Smooth muscle cell (in vitro differentiated cells): ENCODE measurements at regions not wholly inside any gene's neighbourhood (a gene's known extent, or its start where the extent isn't known, plus 50 kb on each side); places are given as distances from the start of the nearest gene placed in this dataset.
A peak's percentile ranks its signal among the peaks of the same experiment; 100 is the strongest.

Source experiments
- DNase-seq: peaks from one replicate; lab custom pipeline; 2025; ENCODE audit not compliant: unreplicated experiment; lab: John Stamatoyannopoulos, UW
- H2AFZ ChIP-seq: fragments of 200-600 bp; sonication (generic); 2 replicates; pipeline ENCODE4 v1.6.0; 2016; ENCODE audit warnings: antibody characterized with exemption, low read depth, mild to moderate bottlenecking
- H3F3A ChIP-seq: fragments of 200-600 bp; sonication (generic); 2 replicates; pipeline ENCODE4 v1.6.0; 2017; ENCODE audit warnings: antibody characterized with exemption, low read depth
- H3K27ac ChIP-seq: fragments of 200-600 bp; sonication (generic); 2 replicates; pipeline ENCODE4 v1.5.1; 2016; ENCODE audit warnings: low read depth, mild to moderate bottlenecking
- H3K27me3 ChIP-seq: fragments of 200-600 bp; sonication (generic); 2 replicates; pipeline ENCODE4 v1.6.1; 2016; ENCODE audit warnings: low read depth, mild to moderate bottlenecking
- H3K36me3 ChIP-seq: fragments of 200-600 bp; sonication (generic); 2 replicates; pipeline ENCODE4 v1.5.1; 2016; ENCODE audit warnings: low read depth
- H3K4me1 ChIP-seq: fragments of 200-600 bp; sonication (generic); 2 replicates; pipeline ENCODE4 v1.5.1; 2016; ENCODE audit warnings: low read depth
- H3K4me2 ChIP-seq: fragments of 200-600 bp; sonication (generic); 2 replicates; pipeline ENCODE4 v1.6.0; 2016; ENCODE audit warnings: mild to moderate bottlenecking
- H3K4me3 ChIP-seq: fragments of 200-600 bp; sonication (generic); 2 replicates; pipeline ENCODE4 v1.5.1; 2016; ENCODE audit warnings: mild to moderate bottlenecking
- H3K79me2 ChIP-seq: fragments of 200-600 bp; sonication (generic); 2 replicates; pipeline ENCODE4 v1.6.0; 2016; ENCODE audit warnings: low read depth, mild to moderate bottlenecking
- H3K9ac ChIP-seq: fragments of 200-600 bp; sonication (generic); 2 replicates; pipeline ENCODE4 v1.6.0; 2016; ENCODE audit warnings: low read depth
- H3K9me3 ChIP-seq: fragments of 200-600 bp; sonication (generic); replicated peaks from 2 replicates; pipeline ENCODE4 v1.5.1; 2016; ENCODE audit warnings: low read depth
- H4K20me1 ChIP-seq: fragments of 200-600 bp; sonication (generic); 2 replicates; pipeline ENCODE4 v1.6.0; 2016; ENCODE audit warnings: low read depth
- WGBS: methylation state at CpG from one replicate; pipeline ENCODE4 v1.1.7; 2016; ENCODE audit warnings: low lambda C conversion rate; 5-methylcytosine and 5-hydroxymethylcytosine counted together
- TF ChIP-seq, protein P1 (sequence below): fragments of 200-600 bp; sonication (generic); IDR thresholded peaks from 2 replicates; pipeline ENCODE4 v1.5.1; 2017; ENCODE audit warnings: borderline replicate concordance, mild to moderate bottlenecking, antibody characterized with exemption; ENCODE audit not compliant: insufficient read depth, poor library complexity, severe bottlenecking

DNA sequence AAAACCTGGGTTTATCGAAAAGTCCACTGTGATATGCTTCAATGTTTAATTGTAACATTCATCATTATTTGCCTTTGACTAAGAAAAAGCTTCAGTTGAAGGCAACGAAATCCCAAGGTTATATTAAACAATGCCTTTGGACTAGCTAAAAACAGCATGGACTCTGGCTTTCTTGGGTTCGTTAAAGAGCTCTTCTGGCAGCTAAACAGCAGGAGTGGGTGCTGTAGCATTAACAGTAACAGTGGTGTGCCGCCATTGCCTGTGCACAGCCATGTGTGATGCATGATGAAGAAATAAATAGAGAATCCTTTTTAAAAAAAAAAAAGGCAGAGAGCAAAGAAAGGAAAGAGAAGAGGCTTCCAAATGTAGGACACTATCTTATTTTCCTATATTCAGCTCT lies 406.6 kb upstream of the FAT3 start:
- Histone ChIP-seq H3K9me3 (no peaks in the 10 kb centered on the region), H2AFZ (no peak overlapping the region), H3F3A (no peaks in the 10 kb centered on the region), H3K36me3 (no peaks in the 10 kb centered on the region), H3K4me1 (peaks cover 8% of the 10 kb centered on the region), H3K4me3 (no peak overlapping the region), H3K27ac (no peak overlapping the region), H3K9ac (no peak overlapping the region), H3K27me3 (no peaks in the 10 kb centered on the region), H3K79me2 (no peaks in the 10 kb centered on the region), H4K20me1 (no peaks in the 10 kb centered on the region), H3K4me2 (no peak overlapping the region)
- TF ChIP-seq, protein P1, sequence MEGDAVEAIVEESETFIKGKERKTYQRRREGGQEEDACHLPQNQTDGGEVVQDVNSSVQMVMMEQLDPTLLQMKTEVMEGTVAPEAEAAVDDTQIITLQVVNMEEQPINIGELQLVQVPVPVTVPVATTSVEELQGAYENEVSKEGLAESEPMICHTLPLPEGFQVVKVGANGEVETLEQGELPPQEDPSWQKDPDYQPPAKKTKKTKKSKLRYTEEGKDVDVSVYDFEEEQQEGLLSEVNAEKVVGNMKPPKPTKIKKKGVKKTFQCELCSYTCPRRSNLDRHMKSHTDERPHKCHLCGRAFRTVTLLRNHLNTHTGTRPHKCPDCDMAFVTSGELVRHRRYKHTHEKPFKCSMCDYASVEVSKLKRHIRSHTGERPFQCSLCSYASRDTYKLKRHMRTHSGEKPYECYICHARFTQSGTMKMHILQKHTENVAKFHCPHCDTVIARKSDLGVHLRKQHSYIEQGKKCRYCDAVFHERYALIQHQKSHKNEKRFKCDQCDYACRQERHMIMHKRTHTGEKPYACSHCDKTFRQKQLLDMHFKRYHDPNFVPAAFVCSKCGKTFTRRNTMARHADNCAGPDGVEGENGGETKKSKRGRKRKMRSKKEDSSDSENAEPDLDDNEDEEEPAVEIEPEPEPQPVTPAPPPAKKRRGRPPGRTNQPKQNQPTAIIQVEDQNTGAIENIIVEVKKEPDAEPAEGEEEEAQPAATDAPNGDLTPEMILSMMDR = no peak
- 90% methylated on average over 4 of the region's 4 CpGs for WGBS
- DNase-seq = no peak

DNA sequence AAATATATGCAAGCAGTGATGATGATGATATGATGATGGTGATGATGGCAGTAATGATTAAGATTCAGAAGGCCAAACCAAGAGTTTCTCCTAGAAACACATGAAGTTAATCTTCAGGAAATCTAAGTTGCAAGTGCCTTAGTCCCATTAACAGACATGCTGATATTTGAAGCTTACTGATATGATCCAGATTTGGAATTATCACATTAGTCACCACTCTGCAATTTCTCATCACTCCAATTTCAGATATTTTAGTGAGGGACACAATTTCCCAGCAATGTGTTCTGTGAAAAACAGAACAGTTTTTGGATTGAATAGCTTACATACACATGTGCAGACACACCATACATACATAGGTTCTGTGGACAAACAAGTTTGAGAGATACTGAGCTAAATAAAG lies 411.4 kb upstream of the FAT3 start:
- no peaks in the 10 kb centered on the region for H3K27me3 ChIP-seq
- H3K4me3 ChIP-seq = no peak overlapping the region
- H3K79me2 ChIP-seq = no peaks in the 10 kb centered on the region
- no peaks in the 10 kb centered on the region for H3F3A ChIP-seq
- TF ChIP-seq, protein P1 = no peak
- H4K20me1 ChIP-seq = no peaks in the 10 kb centered on the region
- no peak overlapping the region for H2AFZ ChIP-seq
- H3K4me1 ChIP-seq = no peaks in the 10 kb centered on the region
- H3K9ac ChIP-seq = no peak overlapping the region
- H3K27ac ChIP-seq = no peak overlapping the region
- H3K36me3 ChIP-seq = no peaks in the 10 kb centered on the region
- no peak for DNase-seq
- H3K4me2 ChIP-seq = peak overlapping the region; percentile 4
- no peaks in the 10 kb centered on the region for H3K9me3 ChIP-seq

DNA sequence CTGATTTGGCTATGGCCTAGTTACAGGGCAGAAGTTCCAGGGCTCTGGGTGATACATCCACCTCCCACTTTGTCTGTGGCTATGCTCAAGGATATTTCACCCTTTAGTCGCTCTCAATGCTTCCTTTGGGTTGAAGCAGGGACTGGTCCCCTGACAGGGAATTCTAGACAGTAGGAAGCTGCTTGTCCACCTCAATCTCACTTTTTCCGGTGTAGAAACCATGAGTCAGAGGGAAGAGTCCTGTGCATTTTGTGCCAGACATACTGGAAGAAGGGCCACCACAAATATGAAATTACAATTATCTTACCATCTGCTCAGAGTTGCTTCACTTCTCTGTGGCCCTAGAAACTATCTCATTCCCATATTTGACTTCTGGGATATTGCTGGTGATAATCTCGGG lies 413.7 kb upstream of the FAT3 start:
- no peaks in the 10 kb centered on the region for H3F3A ChIP-seq
- no peak overlapping the region for H3K4me3 ChIP-seq

DNA sequence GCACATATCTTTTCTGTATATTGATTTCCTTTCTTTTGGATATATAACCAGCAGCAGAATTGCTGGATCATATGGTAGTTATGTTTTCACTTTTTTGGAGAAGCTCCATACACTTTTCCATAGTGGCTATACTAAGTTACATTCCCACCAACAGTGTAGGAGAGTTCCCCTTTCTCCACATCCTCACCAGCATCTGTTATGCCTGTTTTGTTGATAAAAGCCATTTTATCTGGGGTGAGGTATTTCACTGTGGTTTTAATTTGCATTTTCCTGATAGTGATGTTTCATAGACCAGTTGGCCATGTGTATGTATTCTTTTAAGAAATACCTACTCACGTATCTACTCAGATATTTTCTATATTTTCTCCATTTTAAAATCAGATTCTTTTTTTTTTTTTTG lies 419.3 kb upstream of the FAT3 start:
- Histone ChIP-seq H3K9ac (no peak overlapping the region), H3K36me3 (no peaks in the 10 kb centered on the region), H3K4me1 (peaks cover 19% of the 10 kb centered on the region), H3K4me2 (no peak overlapping the region), H3F3A (no peaks in the 10 kb centered on the region), H3K9me3 (no peaks in the 10 kb centered on the region), H3K27ac (peak overlapping the region; percentile 69), H3K79me2 (no peaks in the 10 kb centered on the region), H4K20me1 (no peaks in the 10 kb centered on the region), H2AFZ (peak overlapping the region; percentile 7), H3K27me3 (no peaks in the 10 kb centered on the region), H3K4me3 (no peak overlapping the region)
- WGBS = 61% methylated on average over 1 of the region's 1 CpG
- TF ChIP-seq, protein P1 = no peak
- DNase-seq = no peak

More for the DNA sequence above, 413.7 kb upstream of the FAT3 start:
- TF ChIP-seq, protein P1 = no peak
- H3K36me3 ChIP-seq = no peaks in the 10 kb centered on the region
- no peak overlapping the region for H3K9ac ChIP-seq
- 54% methylated on average over 3 of the region's 3 CpGs for WGBS
- H3K4me2 ChIP-seq = no peak overlapping the region
- H3K27ac ChIP-seq = peak overlapping the region; percentile 64
- no peaks in the 10 kb centered on the region for H3K9me3 ChIP-seq
- no peaks in the 10 kb centered on the region for H3K79me2 ChIP-seq
- no peaks in the 10 kb centered on the region for H3K4me1 ChIP-seq
- no peaks in the 10 kb centered on the region for H4K20me1 ChIP-seq
- H3K27me3 ChIP-seq = no peaks in the 10 kb centered on the region
- peak overlapping the region; percentile 33 for H2AFZ ChIP-seq
- DNase-seq = no peak
